ENCODE measurements at regions not wholly inside any gene's neighbourhood (a gene's known extent, or its start where the extent isn't known, plus 50 kb on each side); places are given as distances from the start of the nearest gene placed in this dataset.

- TF ChIP-seq CTCF (IDR thresholded peaks at IDR 0.05) (no peak), POLR2AphosphoS5 (IDR thresholded peaks at IDR 0.05) (no peak), POLR2A (IDR thresholded peaks at IDR 0.05) (no peak)
These were observed 256.4 kb upstream of the IRX1 start for GRCh38 chr5:3339092-3339797.
